ENCODE measurements at regions not wholly inside any gene's neighbourhood (a gene's known extent, or its start where the extent isn't known, plus 50 kb on each side); places are given as distances from the start of the nearest gene placed in this dataset.

GRCh38 chr5:32852976-32853375 is 141.9 kb downstream of the NPR3 start:
- no peaks in the 10 kb centered on the region for H3F3A ChIP-seq (ENCODE audit: insufficient read depth, low read length, poor library complexity, severe bottlenecking)
- TF ChIP-seq REST (IDR thresholded peaks at IDR 0.05; ENCODE audit: borderline replicate concordance) (no peak), SMC3 (conservative IDR thresholded peaks at IDR 0.05; ENCODE audit: poor library complexity) (no peak), CTCF (IDR thresholded peaks at IDR 0.05; ENCODE audit: poor library complexity, severe bottlenecking) (no peak), EZH2 (IDR thresholded peaks at IDR 0.05; ENCODE audit: borderline replicate concordance, insufficient read depth, low read length, poor library complexity, severe bottlenecking) (no peak), MXI1 (conservative IDR thresholded peaks at IDR 0.05; ENCODE audit: poor library complexity, severe bottlenecking) (no peak), POLR2AphosphoS5 (IDR thresholded peaks at IDR 0.05) (no peak), TAF1 (IDR thresholded peaks at IDR 0.05; ENCODE audit: low read depth) (no peak), RAD21 (conservative IDR thresholded peaks at IDR 0.05) (no peak), EP300 (conservative IDR thresholded peaks at IDR 0.05; ENCODE audit: poor library complexity, severe bottlenecking) (no peak)
- H3K9me3 ChIP-seq (ENCODE audit: low read length) = no peaks in the 10 kb centered on the region
- no peak overlapping the region for H3K4me2 ChIP-seq (ENCODE audit: low read length)
- H3K9me2 ChIP-seq (ENCODE audit: insufficient read depth, low read length) = no peaks in the 10 kb centered on the region
- no peak overlapping the region for H3K9ac ChIP-seq (ENCODE audit: low read length)
- no peaks in the 10 kb centered on the region for H3K79me2 ChIP-seq (replicated peaks; ENCODE audit: insufficient read depth, low read length)
- H3K4me3 ChIP-seq (ENCODE audit: low read length) = no peak overlapping the region
- no peaks in the 10 kb centered on the region for H4K20me1 ChIP-seq (ENCODE audit: insufficient read depth)
- H3K27ac ChIP-seq (ENCODE audit: low read length) = no peak overlapping the region
- no peaks in the 10 kb centered on the region for H3K36me3 ChIP-seq (ENCODE audit: insufficient read depth, low read length)
- no peak overlapping the region for H2AFZ ChIP-seq (ENCODE audit: low read depth, low read length)
- no peaks in the 10 kb centered on the region for H3K27me3 ChIP-seq (ENCODE audit: insufficient read depth, low read depth, low read length)

- Histone ChIP-seq H3K36me3 (ENCODE audit: insufficient read depth, low read length) (no peaks in the 10 kb centered on the region), H3F3A (ENCODE audit: insufficient read depth, low read length, poor library complexity, severe bottlenecking) (no peaks in the 10 kb centered on the region), H3K4me3 (ENCODE audit: low read length) (no peak overlapping the region), H3K79me2 (replicated peaks; ENCODE audit: insufficient read depth, low read length) (no peaks in the 10 kb centered on the region), H3K9me3 (ENCODE audit: low read length) (no peaks in the 10 kb centered on the region), H3K9me2 (ENCODE audit: insufficient read depth, low read length) (no peaks in the 10 kb centered on the region), H3K27ac (ENCODE audit: low read length) (no peak overlapping the region), H3K4me2 (ENCODE audit: low read length) (no peak overlapping the region), H4K20me1 (ENCODE audit: insufficient read depth) (no peaks in the 10 kb centered on the region), H3K9ac (ENCODE audit: low read length) (no peak overlapping the region), H2AFZ (ENCODE audit: low read depth, low read length) (no peak overlapping the region), H3K27me3 (ENCODE audit: insufficient read depth, low read depth, low read length) (no peaks in the 10 kb centered on the region)
- TF ChIP-seq POLR2AphosphoS5 (IDR thresholded peaks at IDR 0.05) = no peak
- no peak for TF ChIP-seq SMC3 (conservative IDR thresholded peaks at IDR 0.05; ENCODE audit: poor library complexity)
These were observed 143.4 kb downstream of the NPR3 start for GRCh38 chr5:32854473-32854872.

- no peak overlapping the region for H3K9ac ChIP-seq (ENCODE audit: low read length)
- no peaks in the 10 kb centered on the region for H3K9me2 ChIP-seq (ENCODE audit: insufficient read depth, low read length)
- H3F3A ChIP-seq (ENCODE audit: insufficient read depth, low read length, poor library complexity, severe bottlenecking) = no peaks in the 10 kb centered on the region
- no peak overlapping the region for H3K4me3 ChIP-seq (ENCODE audit: low read length)
- H3K9me3 ChIP-seq (ENCODE audit: low read length) = no peaks in the 10 kb centered on the region
- no peak for TF ChIP-seq SMC3 (conservative IDR thresholded peaks at IDR 0.05; ENCODE audit: poor library complexity)
- TF ChIP-seq EP300 (conservative IDR thresholded peaks at IDR 0.05; ENCODE audit: poor library complexity, severe bottlenecking) = no peak
- no peak for TF ChIP-seq EZH2 (IDR thresholded peaks at IDR 0.05; ENCODE audit: borderline replicate concordance, insufficient read depth, low read length, poor library complexity, severe bottlenecking)
- TF ChIP-seq POLR2AphosphoS5 (IDR thresholded peaks at IDR 0.05) = no peak
- TF ChIP-seq TAF1 (IDR thresholded peaks at IDR 0.05; ENCODE audit: low read depth) = no peak
- no peak for TF ChIP-seq MXI1 (conservative IDR thresholded peaks at IDR 0.05; ENCODE audit: poor library complexity, severe bottlenecking)
- no peak for TF ChIP-seq REST (IDR thresholded peaks at IDR 0.05; ENCODE audit: borderline replicate concordance)
- no peak for TF ChIP-seq RAD21 (conservative IDR thresholded peaks at IDR 0.05)
- no peaks in the 10 kb centered on the region for H4K20me1 ChIP-seq (ENCODE audit: insufficient read depth)
- no peaks in the 10 kb centered on the region for H3K27me3 ChIP-seq (ENCODE audit: insufficient read depth, low read depth, low read length)
- H3K27ac ChIP-seq (ENCODE audit: low read length) = no peak overlapping the region
- no peaks in the 10 kb centered on the region for H3K79me2 ChIP-seq (replicated peaks; ENCODE audit: insufficient read depth, low read length)
- no peak overlapping the region for H2AFZ ChIP-seq (ENCODE audit: low read depth, low read length)
- H3K36me3 ChIP-seq (ENCODE audit: insufficient read depth, low read length) = no peaks in the 10 kb centered on the region
- no peak overlapping the region for H3K4me2 ChIP-seq (ENCODE audit: low read length)
These were observed 148.1 kb downstream of the NPR3 start for GRCh38 chr5:32859211-32859641.

All from neural cell (in vitro differentiated cells).